HG02610 (cell line): ENCODE measurements at regions not wholly inside any gene's neighbourhood (a gene's known extent, or its start where the extent isn't known, plus 50 kb on each side); places are given as distances from the start of the nearest gene placed in this dataset.
"Not testable (repeated sequence)": the region's sequence is repeated elsewhere in the genome, so short reads cannot be mapped to it uniquely, and the experiment has no call there.

Experiments
- ATAC-seq: cut with Tn5 transposase; IDR thresholded peaks from one replicate; pipeline ENCODE4 v1.9.1; 2021; ENCODE audit warnings: mild to moderate bottlenecking, moderate library complexity; ENCODE audit not compliant: unreplicated experiment

DNA sequence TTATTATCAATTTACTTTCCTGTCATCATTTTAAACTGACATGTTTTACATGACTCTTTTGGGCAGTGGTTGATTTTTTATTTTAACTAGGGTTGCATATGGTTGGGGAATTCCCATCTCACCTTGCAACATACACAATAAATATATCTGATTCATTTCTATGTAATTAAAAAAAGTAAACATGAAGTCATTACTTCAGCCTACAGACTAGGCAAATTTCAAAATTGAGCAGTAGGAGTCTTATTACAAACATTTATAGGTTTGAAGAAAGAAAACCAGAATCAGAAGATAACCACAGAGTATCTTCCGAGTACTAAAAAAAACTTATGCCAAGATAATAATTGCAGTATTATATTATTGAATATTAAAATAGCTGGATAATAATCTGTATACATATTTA lies 377.0 kb upstream of the VRK2 start:
- no peak for ATAC-seq

GRCh38 chr2:57674025-57674424 lies 372.6 kb upstream of the VRK2 start:
- no peak for ATAC-seq

DNA sequence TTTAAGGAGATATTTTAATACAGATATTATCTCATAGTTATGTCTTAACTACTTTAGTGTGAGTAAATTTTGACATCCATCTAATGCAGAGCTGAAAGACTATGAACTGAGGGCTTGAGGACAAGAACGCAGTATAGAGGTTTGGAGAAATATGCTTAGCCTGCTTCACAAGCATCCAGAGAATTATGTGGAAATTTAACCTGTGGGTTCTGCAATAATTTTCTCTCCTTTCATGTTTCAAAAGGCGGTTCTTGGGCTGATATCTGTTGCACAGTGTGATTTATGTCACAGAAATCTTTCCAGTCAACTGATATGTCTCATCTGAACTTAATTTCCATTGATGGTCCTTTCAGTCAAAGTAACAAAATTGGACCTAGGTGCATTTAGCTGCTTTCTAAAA lies 371.9 kb upstream of the VRK2 start:
- no peak for ATAC-seq

DNA sequence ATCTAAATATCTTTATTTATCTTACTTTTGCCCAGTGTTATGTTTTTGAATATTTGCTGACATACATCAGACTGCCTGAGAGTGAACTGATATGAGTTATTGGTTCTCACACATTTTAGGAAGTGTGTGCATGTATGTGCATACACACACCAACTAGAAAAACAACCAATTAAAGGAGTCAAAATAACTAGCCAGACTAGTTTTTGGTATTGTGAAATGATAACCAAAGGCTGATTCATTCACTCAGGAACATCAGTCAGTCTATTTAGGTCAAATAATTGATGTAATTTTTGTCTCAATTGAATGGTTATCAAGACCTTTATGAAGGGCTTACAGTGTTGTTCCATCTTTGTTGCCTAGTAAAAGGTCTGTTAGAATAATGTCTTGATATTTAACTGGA lies 369.3 kb upstream of the VRK2 start:
- no peak for ATAC-seq

DNA sequence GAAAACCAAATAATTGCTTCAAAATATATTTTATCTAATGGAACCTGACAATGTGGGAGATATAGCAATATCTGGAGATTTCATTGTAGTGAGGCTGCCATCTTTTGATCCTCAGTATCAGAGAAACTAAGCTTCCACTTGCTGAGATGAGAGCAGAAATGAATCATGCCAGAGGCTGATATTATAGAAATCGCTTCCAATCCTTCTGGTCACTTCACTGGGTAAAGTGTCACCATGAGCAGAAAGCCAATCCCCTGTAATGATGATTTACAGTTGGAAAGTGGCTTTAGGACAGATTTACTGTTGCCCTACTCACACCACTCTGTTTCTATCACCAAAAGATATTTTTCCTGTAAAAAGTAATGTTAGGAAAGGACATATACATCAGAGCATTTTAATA lies 365.0 kb upstream of the VRK2 start:
- no peak for ATAC-seq

GRCh38 chr2:57685032-57685431 lies 361.6 kb upstream of the VRK2 start:
- ATAC-seq = no peak

- ATAC-seq = no peak
Measured at GRCh38 chr2:57692395-57692794, 354.2 kb upstream of the VRK2 start.

GRCh38 chr2:57693177-57693576 lies 353.4 kb upstream of the VRK2 start:
- no peak for ATAC-seq

GRCh38 chr2:57693965-57694364 lies 352.6 kb upstream of the VRK2 start:
- ATAC-seq = no peak

GRCh38 chr2:57696016-57696415 lies 350.6 kb upstream of the VRK2 start:
- no peak for ATAC-seq

GRCh38 chr2:57698392-57698791 lies 348.2 kb upstream of the VRK2 start:
- no peak for ATAC-seq

DNA sequence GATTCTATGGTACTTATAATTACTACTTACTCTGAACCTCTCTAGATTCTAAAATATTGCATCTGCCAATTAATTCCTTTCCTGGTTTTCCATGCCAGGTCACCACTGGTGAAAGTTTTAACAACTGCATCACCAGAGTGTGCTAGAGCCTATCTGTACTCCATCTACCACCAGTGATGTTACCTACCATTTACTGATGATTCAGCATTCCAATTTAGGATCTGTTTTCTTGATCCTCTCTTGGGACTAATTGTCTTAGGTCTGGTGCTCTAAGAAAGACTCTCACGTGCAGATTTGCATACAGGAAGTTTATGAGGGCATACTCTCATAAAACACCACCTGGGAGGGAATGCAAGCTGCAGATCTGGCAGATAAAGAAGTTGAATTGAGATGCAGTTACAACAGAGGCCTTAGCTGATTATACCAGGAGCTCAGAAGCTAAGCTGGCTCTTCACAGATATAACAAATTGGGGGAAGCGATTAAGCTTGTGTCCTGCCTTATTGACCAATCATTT lies 347.6 kb upstream of the VRK2 start:
- no peak for ATAC-seq

- no peak for ATAC-seq
Measured at GRCh38 chr2:57701391-57701791, 345.2 kb upstream of the VRK2 start.

GRCh38 chr2:57703407-57703806 lies 343.2 kb upstream of the VRK2 start:
- no peak for ATAC-seq

- ATAC-seq = not testable (repeated sequence)
Measured at GRCh38 chr2:57707794-57708193, 338.8 kb upstream of the VRK2 start.

DNA sequence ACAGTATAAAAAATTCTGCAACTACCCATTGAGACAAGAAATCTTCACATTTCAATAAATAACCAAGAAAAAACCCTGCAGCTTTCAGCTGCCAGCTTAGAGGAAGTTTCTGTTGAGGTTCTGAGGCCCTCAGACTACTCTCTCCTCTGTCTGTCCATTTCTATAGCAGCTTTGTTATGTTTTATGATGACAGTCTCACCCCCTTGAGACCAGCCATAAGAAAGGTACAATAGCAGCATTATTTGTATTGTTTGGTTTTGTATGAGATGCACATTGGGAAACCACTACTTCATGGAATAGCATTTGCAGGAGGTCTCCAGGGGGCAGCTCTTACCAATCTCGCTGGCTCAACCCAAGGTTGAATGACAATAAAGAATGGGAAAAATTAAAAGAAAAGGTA lies 334.6 kb upstream of the VRK2 start:
- ATAC-seq = no peak

DNA sequence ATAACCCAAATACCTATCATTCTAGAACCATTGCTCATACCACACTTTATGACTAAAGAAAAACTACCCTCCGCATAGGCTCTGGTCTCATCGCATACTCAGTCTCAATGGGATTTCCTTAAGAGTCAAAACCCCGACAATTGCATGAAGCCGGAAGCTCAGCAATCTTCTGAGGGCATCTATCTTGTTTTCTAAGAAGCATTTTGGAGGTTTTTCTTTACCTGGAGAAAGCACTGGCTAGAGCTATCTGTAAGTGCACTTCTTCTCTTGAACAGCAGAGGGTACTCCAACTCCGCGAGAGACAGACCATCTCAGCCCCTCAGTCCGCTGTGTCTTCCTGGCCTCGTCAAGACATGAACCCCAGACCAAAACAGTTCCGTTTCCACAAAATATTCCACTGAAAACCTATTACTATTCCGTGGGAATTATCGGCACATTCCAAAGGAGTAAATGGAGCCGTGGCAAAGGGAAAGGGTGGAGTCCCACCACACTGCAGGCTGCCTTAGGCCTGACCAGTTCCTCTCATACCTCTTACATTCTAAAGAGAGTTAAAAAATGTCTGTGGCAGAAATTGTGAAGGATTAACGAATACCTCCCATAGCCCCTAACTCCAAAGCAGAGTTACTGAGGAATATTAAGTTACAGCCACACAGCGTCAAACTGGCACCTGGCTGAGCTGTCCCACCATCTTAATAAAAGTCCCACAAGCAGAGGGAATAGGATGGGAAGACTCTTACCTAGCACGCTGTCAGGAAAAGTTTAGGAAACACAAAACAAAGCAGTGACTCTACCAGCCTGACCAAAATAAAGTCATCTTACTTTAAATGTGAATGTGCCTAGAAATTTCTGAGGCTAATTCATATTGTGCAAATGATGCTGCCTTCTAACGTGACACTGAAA lies 325.6 kb upstream of the VRK2 start:
- peak; percentile 99 for ATAC-seq

GRCh38 chr2:57725337-57725947 lies 321.2 kb upstream of the VRK2 start:
- no peak for ATAC-seq

GRCh38 chr2:57726294-57726693 lies 320.3 kb upstream of the VRK2 start:
- no peak for ATAC-seq

GRCh38 chr2:57728691-57729090 lies 317.9 kb upstream of the VRK2 start:
- ATAC-seq = no peak

GRCh38 chr2:57733956-57734355 lies 312.6 kb upstream of the VRK2 start:
- ATAC-seq = no peak

GRCh38 chr2:57740891-57741290 lies 305.7 kb upstream of the VRK2 start:
- ATAC-seq = no peak
